SU-DHL-6 (cell line): ENCODE measurements at regions not wholly inside any gene's neighbourhood (a gene's known extent, or its start where the extent isn't known, plus 50 kb on each side); places are given as distances from the start of the nearest gene placed in this dataset.

Experiments
- H2AFZ ChIP-seq: fragments of 200-600 bp; sonication (generic); 2 replicates; pipeline ENCODE4 v1.6.1; 2014; ENCODE audit warnings: low read depth, mild to moderate bottlenecking, moderate library complexity, mixed read lengths, antibody characterized with exemption, low read length; ENCODE audit not compliant: severe bottlenecking
- H3F3A ChIP-seq: fragments of 200-600 bp; shearing (Covaris generic); 2 replicates; pipeline ENCODE4 v1.6.0; 2016; ENCODE audit warnings: antibody characterized with exemption, mild to moderate bottlenecking; ENCODE audit not compliant: insufficient read depth
- H3K27ac ChIP-seq: fragments of 200-600 bp; sonication (generic); 2 replicates; pipeline ENCODE4 v1.5.1; 2016; ENCODE audit warnings: low read depth, mild to moderate bottlenecking, low read length, moderate library complexity, mixed read lengths
- H3K27me3 ChIP-seq: fragments of 200-600 bp; sonication (generic), shearing (Covaris generic); 2 replicates; pipeline ENCODE4 v1.6.0; 2014; ENCODE audit warnings: mild to moderate bottlenecking, low read length
- H3K36me3 ChIP-seq: fragments of 200-600 bp; sonication (generic); 2 replicates; pipeline ENCODE4 v1.6.1; 2014; ENCODE audit warnings: mild to moderate bottlenecking, low read length, mixed read lengths
- H3K4me2 ChIP-seq: fragments of 300-600, 200-600 bp; shearing (Covaris generic), sonication (generic); 2 replicates; pipeline ENCODE4 v1.6.0; 2014; ENCODE audit warnings: low read length, low read depth, mild to moderate bottlenecking; ENCODE audit not compliant: poor library complexity, severe bottlenecking
- H3K4me3 ChIP-seq: fragments of 200-600 bp; sonication (generic); 2 replicates; pipeline ENCODE4 v1.5.1; 2014; ENCODE audit warnings: antibody characterized with exemption, low read length, mild to moderate bottlenecking, mixed read lengths; ENCODE audit not compliant: insufficient read depth, poor library complexity, severe bottlenecking
- H3K79me2 ChIP-seq: fragments of 200-600 bp; sonication (generic); 2 replicates; pipeline ENCODE4 v1.6.1; 2014; ENCODE audit warnings: mild to moderate bottlenecking, low read length, moderate library complexity; ENCODE audit not compliant: insufficient read depth
- H3K9ac ChIP-seq: fragments of 200-600 bp; sonication (generic); 2 replicates; pipeline ENCODE4 v1.7.0; 2014; ENCODE audit warnings: mild to moderate bottlenecking, low read length
- H3K9me2 ChIP-seq: fragments of 200-600 bp; sonication (generic); replicated peaks from 2 replicates; pipeline ENCODE4 v1.6.1; 2014; ENCODE audit warnings: low read length; ENCODE audit not compliant: insufficient read depth
- H3K9me3 ChIP-seq: fragments of 200-600 bp; sonication (generic); 2 replicates; pipeline ENCODE4 v1.6.1; 2014; ENCODE audit warnings: low read length, mixed read lengths; ENCODE audit not compliant: insufficient read depth
- H4K20me1 ChIP-seq: fragments of 200-600 bp; sonication (generic); 2 replicates; pipeline ENCODE4 v1.6.1; 2014; ENCODE audit warnings: low read depth, mild to moderate bottlenecking, antibody characterized with exemption, low read length, moderate library complexity, mixed read lengths
- CTCF ChIP-seq: fragments of 200-600 bp; sonication (generic); IDR thresholded peaks from one replicate; pipeline ENCODE4 v1.5.1; 2017; ENCODE audit warnings: antibody characterized with exemption, mild to moderate bottlenecking, low read length, moderate library complexity; ENCODE audit not compliant: insufficient read depth, poor library complexity, severe bottlenecking
- EZH2phosphoT487 ChIP-seq: fragments of 200-600 bp; sonication (generic), shearing (Covaris generic); conservative IDR thresholded peaks from 2 replicates; pipeline ENCODE4 v1.6.1; 2018; ENCODE audit warnings: mild to moderate bottlenecking, antibody characterized with exemption, low read length, moderate library complexity, mixed read lengths

DNA sequence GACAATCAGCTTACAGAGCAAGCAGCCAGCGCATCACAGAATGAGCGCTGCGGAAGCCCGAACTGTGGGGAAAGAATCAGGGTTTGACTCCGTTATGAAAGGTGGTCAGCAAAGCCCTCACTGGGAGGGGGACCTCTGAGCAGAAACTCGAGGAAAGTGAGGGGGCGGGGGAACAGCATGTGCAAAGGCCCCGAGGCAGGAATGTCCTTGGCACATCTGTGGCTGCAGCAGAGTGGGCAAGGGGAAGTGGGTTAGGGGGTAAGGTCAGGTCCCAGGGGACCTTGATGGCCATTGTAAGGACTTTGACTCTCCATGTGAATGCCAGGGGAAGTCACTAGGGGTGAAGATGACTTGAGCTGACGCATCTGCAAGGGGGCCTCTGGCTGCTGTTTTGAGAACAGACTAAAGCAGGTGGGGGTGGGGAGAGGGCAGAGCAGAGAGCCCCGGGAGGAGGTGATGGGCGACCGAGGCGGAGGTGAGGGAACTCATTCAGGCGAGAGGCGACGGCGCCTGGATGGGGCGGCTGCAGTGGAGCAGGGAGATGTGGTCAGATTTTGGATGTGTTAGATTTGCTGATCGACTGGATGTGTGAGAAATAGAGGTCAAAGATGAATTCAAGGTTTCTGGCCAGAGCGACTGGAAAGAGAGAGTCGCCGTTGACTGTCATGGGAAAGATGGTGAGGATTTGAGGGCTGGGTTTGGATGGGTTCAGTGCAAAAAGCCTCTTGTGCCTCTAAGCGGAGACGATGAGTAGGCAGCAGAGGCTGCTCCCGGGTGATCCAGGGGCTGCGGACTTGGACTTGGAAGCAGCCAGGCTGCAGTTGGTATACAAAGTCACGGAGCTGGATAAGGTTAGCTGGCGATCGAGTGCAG is 108.0 kb upstream of the ZBTB40 start:
- H4K20me1 ChIP-seq = no peaks in the 10 kb centered on the region
- H3K4me3 ChIP-seq = no peak overlapping the region
- no peak for TF ChIP-seq CTCF
- no peak overlapping the region for H3K27ac ChIP-seq
- H2AFZ ChIP-seq = no peak overlapping the region
- no peaks in the 10 kb centered on the region for H3K9me2 ChIP-seq
- no peaks in the 10 kb centered on the region for H3K36me3 ChIP-seq
- no peak overlapping the region for H3K9ac ChIP-seq
- H3F3A ChIP-seq = no peaks in the 10 kb centered on the region
- no peaks in the 10 kb centered on the region for H3K9me3 ChIP-seq
- H3K27me3 ChIP-seq = no peaks in the 10 kb centered on the region
- no peaks in the 10 kb centered on the region for H3K79me2 ChIP-seq
- no peak overlapping the region for H3K4me2 ChIP-seq

DNA sequence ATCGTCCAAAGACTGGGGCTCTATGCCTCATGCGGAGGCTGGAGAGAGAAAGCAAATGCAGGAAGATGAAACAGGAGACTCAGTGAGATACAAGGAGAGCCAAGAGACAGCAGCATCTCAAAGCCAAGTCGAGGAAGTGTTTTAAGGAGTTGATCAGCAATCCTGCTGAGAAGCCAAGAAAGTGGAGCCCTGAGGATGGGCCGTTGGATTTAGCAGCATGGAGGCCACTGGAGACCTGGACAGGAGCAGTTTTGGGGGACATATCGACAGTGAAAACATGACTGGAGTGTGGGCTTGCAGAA is 107.4 kb upstream of the ZBTB40 start:
- Histone ChIP-seq H3K27me3 (no peaks in the 10 kb centered on the region), H3K9ac (no peak overlapping the region)

GRCh38 chr1:22344851-22345560 is 106.6 kb upstream of the ZBTB40 start:
- TF ChIP-seq EZH2phosphoT487 (no peak), CTCF (no peak)
- H2AFZ ChIP-seq = no peak overlapping the region
- no peaks in the 10 kb centered on the region for H3K79me2 ChIP-seq
- no peaks in the 10 kb centered on the region for H3K36me3 ChIP-seq
- no peaks in the 10 kb centered on the region for H3K9me3 ChIP-seq
- H3K4me2 ChIP-seq = no peak overlapping the region
- no peaks in the 10 kb centered on the region for H3K27me3 ChIP-seq
- no peaks in the 10 kb centered on the region for H3K9me2 ChIP-seq
- H4K20me1 ChIP-seq = no peaks in the 10 kb centered on the region
- no peak overlapping the region for H3K9ac ChIP-seq
- H3K4me3 ChIP-seq = no peak overlapping the region
- no peaks in the 10 kb centered on the region for H3F3A ChIP-seq
- H3K27ac ChIP-seq = no peak overlapping the region

More for the DNA sequence above, 107.4 kb upstream of the ZBTB40 start:
- no peaks in the 10 kb centered on the region for H3K9me3 ChIP-seq
- H3F3A ChIP-seq = no peaks in the 10 kb centered on the region
- no peak overlapping the region for H3K27ac ChIP-seq
- H2AFZ ChIP-seq = no peak overlapping the region
- no peaks in the 10 kb centered on the region for H3K36me3 ChIP-seq
- H3K4me2 ChIP-seq = no peak overlapping the region
- H3K4me3 ChIP-seq = no peak overlapping the region
- TF ChIP-seq EZH2phosphoT487 (no peak), CTCF (no peak)
- H3K79me2 ChIP-seq = no peaks in the 10 kb centered on the region
- no peaks in the 10 kb centered on the region for H3K9me2 ChIP-seq
- H4K20me1 ChIP-seq = no peaks in the 10 kb centered on the region
